ENCODE measurements at regions not wholly inside any gene's neighbourhood (a gene's known extent, or its start where the extent isn't known, plus 50 kb on each side); places are given as distances from the start of the nearest gene placed in this dataset.

DNA sequence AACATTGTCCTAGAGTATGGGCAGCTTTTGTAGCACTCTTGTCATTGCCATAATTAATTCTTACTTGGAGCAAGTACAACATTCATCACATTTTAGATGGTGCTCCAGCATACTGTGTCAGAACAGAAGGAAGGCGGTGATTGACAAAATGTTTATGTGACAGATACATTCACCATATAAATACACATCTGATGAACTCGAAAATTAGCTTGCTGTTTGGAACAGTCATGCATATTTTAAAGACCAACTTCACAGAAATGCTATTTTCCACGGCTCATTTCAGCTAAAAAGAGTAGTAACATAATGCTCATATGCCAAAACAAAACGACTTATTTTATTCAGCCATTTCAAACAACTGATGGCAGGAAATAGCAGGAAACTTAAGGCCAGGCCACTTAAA, 302.7 kb downstream of the MRPL39 start:
- no peaks in the 10 kb centered on the region for H3K79me2 ChIP-seq (replicated peaks; ENCODE audit: insufficient read depth, low read length)
- TF ChIP-seq, protein P1, sequence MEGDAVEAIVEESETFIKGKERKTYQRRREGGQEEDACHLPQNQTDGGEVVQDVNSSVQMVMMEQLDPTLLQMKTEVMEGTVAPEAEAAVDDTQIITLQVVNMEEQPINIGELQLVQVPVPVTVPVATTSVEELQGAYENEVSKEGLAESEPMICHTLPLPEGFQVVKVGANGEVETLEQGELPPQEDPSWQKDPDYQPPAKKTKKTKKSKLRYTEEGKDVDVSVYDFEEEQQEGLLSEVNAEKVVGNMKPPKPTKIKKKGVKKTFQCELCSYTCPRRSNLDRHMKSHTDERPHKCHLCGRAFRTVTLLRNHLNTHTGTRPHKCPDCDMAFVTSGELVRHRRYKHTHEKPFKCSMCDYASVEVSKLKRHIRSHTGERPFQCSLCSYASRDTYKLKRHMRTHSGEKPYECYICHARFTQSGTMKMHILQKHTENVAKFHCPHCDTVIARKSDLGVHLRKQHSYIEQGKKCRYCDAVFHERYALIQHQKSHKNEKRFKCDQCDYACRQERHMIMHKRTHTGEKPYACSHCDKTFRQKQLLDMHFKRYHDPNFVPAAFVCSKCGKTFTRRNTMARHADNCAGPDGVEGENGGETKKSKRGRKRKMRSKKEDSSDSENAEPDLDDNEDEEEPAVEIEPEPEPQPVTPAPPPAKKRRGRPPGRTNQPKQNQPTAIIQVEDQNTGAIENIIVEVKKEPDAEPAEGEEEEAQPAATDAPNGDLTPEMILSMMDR (IDR thresholded peaks at IDR 0.05; ENCODE audit: poor library complexity, severe bottlenecking) = no peak
- TF ChIP-seq, protein P2, sequence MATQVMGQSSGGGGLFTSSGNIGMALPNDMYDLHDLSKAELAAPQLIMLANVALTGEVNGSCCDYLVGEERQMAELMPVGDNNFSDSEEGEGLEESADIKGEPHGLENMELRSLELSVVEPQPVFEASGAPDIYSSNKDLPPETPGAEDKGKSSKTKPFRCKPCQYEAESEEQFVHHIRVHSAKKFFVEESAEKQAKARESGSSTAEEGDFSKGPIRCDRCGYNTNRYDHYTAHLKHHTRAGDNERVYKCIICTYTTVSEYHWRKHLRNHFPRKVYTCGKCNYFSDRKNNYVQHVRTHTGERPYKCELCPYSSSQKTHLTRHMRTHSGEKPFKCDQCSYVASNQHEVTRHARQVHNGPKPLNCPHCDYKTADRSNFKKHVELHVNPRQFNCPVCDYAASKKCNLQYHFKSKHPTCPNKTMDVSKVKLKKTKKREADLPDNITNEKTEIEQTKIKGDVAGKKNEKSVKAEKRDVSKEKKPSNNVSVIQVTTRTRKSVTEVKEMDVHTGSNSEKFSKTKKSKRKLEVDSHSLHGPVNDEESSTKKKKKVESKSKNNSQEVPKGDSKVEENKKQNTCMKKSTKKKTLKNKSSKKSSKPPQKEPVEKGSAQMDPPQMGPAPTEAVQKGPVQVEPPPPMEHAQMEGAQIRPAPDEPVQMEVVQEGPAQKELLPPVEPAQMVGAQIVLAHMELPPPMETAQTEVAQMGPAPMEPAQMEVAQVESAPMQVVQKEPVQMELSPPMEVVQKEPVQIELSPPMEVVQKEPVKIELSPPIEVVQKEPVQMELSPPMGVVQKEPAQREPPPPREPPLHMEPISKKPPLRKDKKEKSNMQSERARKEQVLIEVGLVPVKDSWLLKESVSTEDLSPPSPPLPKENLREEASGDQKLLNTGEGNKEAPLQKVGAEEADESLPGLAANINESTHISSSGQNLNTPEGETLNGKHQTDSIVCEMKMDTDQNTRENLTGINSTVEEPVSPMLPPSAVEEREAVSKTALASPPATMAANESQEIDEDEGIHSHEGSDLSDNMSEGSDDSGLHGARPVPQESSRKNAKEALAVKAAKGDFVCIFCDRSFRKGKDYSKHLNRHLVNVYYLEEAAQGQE (IDR thresholded peaks at IDR 0.05; ENCODE audit: borderline replicate concordance) = no peak
- no peak for TF ChIP-seq RAD21 (conservative IDR thresholded peaks at IDR 0.05)
- no peak for TF ChIP-seq TAF1 (IDR thresholded peaks at IDR 0.05; ENCODE audit: low read depth)
- TF ChIP-seq POLR2AphosphoS5 (IDR thresholded peaks at IDR 0.05) = no peak
- no peak for TF ChIP-seq EP300 (conservative IDR thresholded peaks at IDR 0.05; ENCODE audit: poor library complexity, severe bottlenecking)
- no peak for TF ChIP-seq MXI1 (conservative IDR thresholded peaks at IDR 0.05; ENCODE audit: poor library complexity, severe bottlenecking)
- no peak overlapping the region for H3K4me2 ChIP-seq (ENCODE audit: low read length)
- no peaks in the 10 kb centered on the region for H3K9me2 ChIP-seq (ENCODE audit: insufficient read depth, low read length)
- no peak overlapping the region for H3K4me3 ChIP-seq (ENCODE audit: low read length)
- H3K9ac ChIP-seq (ENCODE audit: low read length) = no peak overlapping the region
- no peak overlapping the region for H2AFZ ChIP-seq (ENCODE audit: low read depth, low read length)
- H3K27ac ChIP-seq (ENCODE audit: low read length) = no peak overlapping the region
- H3K9me3 ChIP-seq (ENCODE audit: low read length) = peaks cover 5% of the 10 kb centered on the region
- no peaks in the 10 kb centered on the region for H3F3A ChIP-seq (ENCODE audit: insufficient read depth, low read length, poor library complexity, severe bottlenecking)
- no peaks in the 10 kb centered on the region for H4K20me1 ChIP-seq (ENCODE audit: insufficient read depth)
- H3K27me3 ChIP-seq (ENCODE audit: insufficient read depth, low read depth, low read length) = no peaks in the 10 kb centered on the region
- H3K36me3 ChIP-seq (ENCODE audit: insufficient read depth, low read length) = no peaks in the 10 kb centered on the region

DNA sequence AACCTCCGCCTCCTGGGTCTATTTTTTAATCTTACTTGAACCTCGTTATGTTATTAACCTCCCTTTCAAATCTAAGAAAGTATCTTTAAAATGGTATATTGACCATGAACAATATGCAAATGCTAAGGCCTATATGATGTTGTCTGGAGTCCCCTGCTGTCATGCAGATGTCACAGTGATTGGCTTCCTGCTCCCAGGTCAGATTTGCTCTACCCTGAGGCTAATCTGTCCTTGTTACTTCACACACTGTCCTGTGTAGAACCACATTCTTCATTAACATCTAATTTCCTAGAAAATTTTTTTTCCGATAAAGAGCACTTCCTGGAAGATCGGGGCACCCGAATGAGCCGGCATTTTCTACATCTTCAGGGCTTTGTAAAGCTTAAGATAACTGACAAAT, 306.6 kb downstream of the MRPL39 start:
- no peaks in the 10 kb centered on the region for H3K9me2 ChIP-seq (ENCODE audit: insufficient read depth, low read length)
- H3K4me3 ChIP-seq (ENCODE audit: low read length) = no peak overlapping the region
- H3K79me2 ChIP-seq (replicated peaks; ENCODE audit: insufficient read depth, low read length) = no peaks in the 10 kb centered on the region
- H3K9ac ChIP-seq (ENCODE audit: low read length) = no peak overlapping the region
- no peaks in the 10 kb centered on the region for H3K36me3 ChIP-seq (ENCODE audit: insufficient read depth, low read length)
- no peaks in the 10 kb centered on the region for H3K27me3 ChIP-seq (ENCODE audit: insufficient read depth, low read depth, low read length)
- no peaks in the 10 kb centered on the region for H4K20me1 ChIP-seq (ENCODE audit: insufficient read depth)
- H3K27ac ChIP-seq (ENCODE audit: low read length) = no peak overlapping the region
- no peak overlapping the region for H3K4me2 ChIP-seq (ENCODE audit: low read length)
- H2AFZ ChIP-seq (ENCODE audit: low read depth, low read length) = no peak overlapping the region
- TF ChIP-seq, protein P2 (IDR thresholded peaks at IDR 0.05; ENCODE audit: borderline replicate concordance) = no peak
- TF ChIP-seq RAD21 (conservative IDR thresholded peaks at IDR 0.05) (no peak), EP300 (conservative IDR thresholded peaks at IDR 0.05; ENCODE audit: poor library complexity, severe bottlenecking) (no peak), SMC3 (conservative IDR thresholded peaks at IDR 0.05; ENCODE audit: poor library complexity) (no peak)
- no peaks in the 10 kb centered on the region for H3F3A ChIP-seq (ENCODE audit: insufficient read depth, low read length, poor library complexity, severe bottlenecking)
- no peaks in the 10 kb centered on the region for H3K9me3 ChIP-seq (ENCODE audit: low read length)

Measured in neural cell (in vitro differentiated cells).